GM12878 (cell line): ENCODE measurements at regions not wholly inside any gene's neighbourhood (a gene's known extent, or its start where the extent isn't known, plus 50 kb on each side); places are given as distances from the start of the nearest gene placed in this dataset.

ENCODE experiments used
- ATAC-seq: fragments of 200-7000 bp; cut with Tn5 transposase; 3 replicates; pipeline ENCODE4 v1.9.1; 2020; ENCODE audit warnings: mild to moderate bottlenecking, moderate library complexity
- BruUV-seq: library from RNA; stranded (reverse); fragments of 400-500 nt; replicated peaks from 2 replicates; lab custom pipeline; 2021; lab: Mats Ljungman, UMichigan
- CTCF ChIA-PET: fragments of 300-600 bp; sonication (Branson Sonifier 250); formaldehyde crosslinking; extraction: SDS; loops from one replicate; lab custom pipeline; 2021; ENCODE audit warnings: inconsistent platforms; lab: Yijun Ruan, JAX
- POLR2A ChIA-PET: fragments of 350-600 bp; formaldehyde crosslinking; extraction: SDS; loops from one replicate; lab custom pipeline; 2021; ENCODE audit warnings: inconsistent platforms; lab: Charles Lee
- RAD21 ChIA-PET: fragments of 300-600 bp; sonication (Branson Sonifier 250); formaldehyde crosslinking; loops from one replicate; lab custom pipeline; 2023; ENCODE audit warnings: antibody characterized with exemption; ENCODE audit not compliant: unreplicated experiment; lab: Charles Lee
- SMC1A ChIA-PET: fragments of 300-600 bp; sonication (Branson Sonifier 250); formaldehyde crosslinking; loops from one replicate; lab custom pipeline; 2023; ENCODE audit not compliant: unreplicated experiment, uncharacterized antibody; lab: Charles Lee
- DNase-seq: peaks from one replicate; pipeline ENCODE4 v3.0.0-alpha.2; 2011; ENCODE audit warnings: low read depth, low spot score
- FAIRE-seq: peaks from 3 replicates; lab custom pipeline; 2011; peaks lifted over from hg19 to GRCh38; lab: Jason Lieb, UNC
- H2AFZ ChIP-seq: 2 replicates; pipeline ENCODE4 v1.6.0; 2011; ENCODE audit warnings: low read depth, low read length, control low read depth; ENCODE audit not compliant: control insufficient read depth
- H3K27ac ChIP-seq: 2 replicates; pipeline ENCODE4 v1.5.1; 2011; ENCODE audit warnings: control low read depth; ENCODE audit not compliant: control insufficient read depth, insufficient read depth
- H3K27me3 ChIP-seq, 2 experiments: replicated peaks in 1 of 2; 2 replicates each; pipeline versions ENCODE4 v1.6.0 to v1.6.1; 2011; ENCODE audit warnings: low read length in 1 of 2; ENCODE audit not compliant: control insufficient read depth in 2 of 2, insufficient read depth in 2 of 2
- H3K36me3 ChIP-seq, 2 experiments: 2 replicates each; pipeline ENCODE4 v1.5.1; 2011; ENCODE audit warnings: low read length in 1 of 2; ENCODE audit not compliant: control insufficient read depth in 2 of 2, insufficient read depth in 2 of 2
- H3K4me1 ChIP-seq: 2 replicates; pipeline ENCODE4 v1.6.1; 2011; ENCODE audit warnings: mild to moderate bottlenecking, low read length, moderate library complexity, mixed read lengths; ENCODE audit not compliant: control insufficient read depth, insufficient read depth
- H3K4me2 ChIP-seq: 2 replicates; pipeline ENCODE4 v1.6.0; 2011; ENCODE audit warnings: control low read depth; ENCODE audit not compliant: control insufficient read depth, insufficient read depth
- H3K4me3 ChIP-seq: fragments of 200-600 bp; sonication (generic); 2 replicates; pipeline ENCODE4 v1.5.1; 2016
- H3K79me2 ChIP-seq: 2 replicates; pipeline ENCODE4 v1.6.0; 2011; ENCODE audit warnings: low read length; ENCODE audit not compliant: control insufficient read depth, insufficient read depth
- H3K9ac ChIP-seq: 2 replicates; pipeline ENCODE4 v1.8.0; 2011; ENCODE audit warnings: low read length, control low read depth, mixed read lengths; ENCODE audit not compliant: control insufficient read depth, insufficient read depth
- H3K9me3 ChIP-seq: replicated peaks from 3 replicates; pipeline ENCODE4 v1.5.1; 2011; ENCODE audit warnings: mild to moderate bottlenecking, low read length; ENCODE audit not compliant: control insufficient read depth, insufficient read depth
- H4K20me1 ChIP-seq: 2 replicates; pipeline ENCODE4 v1.6.0; 2011; ENCODE audit not compliant: control insufficient read depth, insufficient read depth
- IKZF2 ChIP-seq, 2 experiments: fragments of 450-650 bp; IDR thresholded peaks; 2 replicates each; pipeline ENCODE4 v1.6.1; 2017; ENCODE audit warnings: mild to moderate bottlenecking in 2 of 2, moderate library complexity in 2 of 2
- PAX8 ChIP-seq: fragments of 450-650 bp; IDR thresholded peaks from 2 replicates; pipeline ENCODE4 v1.6.1; 2017; ENCODE audit warnings: mild to moderate bottlenecking, moderate library complexity
- WGBS: methylation state at CpG from one replicate; pipeline ENCODE4 v1.1.6; 2016; ENCODE audit warnings: low lambda C conversion rate; ENCODE audit not compliant: insufficient replicate concordance, insufficient coverage; ENCODE audit errors: missing lambda C conversion rate; 5-methylcytosine and 5-hydroxymethylcytosine counted together
- in situ Hi-C: fragments of 300-500 bp; cut with MboI; formaldehyde crosslinking; loops from 9 replicates; pipeline ENCODE4 v1.14.3; 2018; ENCODE audit warnings: mixed read lengths
- intact Hi-C: fragments of 100-400 bp; cut with micrococcal nuclease; formaldehyde crosslinking; loops from one replicate; pipeline ENCODE4 v1.14.2; 2022; ENCODE audit not compliant: unreplicated experiment
- TF ChIP-seq, protein P1 (sequence below): fragments of 450-650 bp; IDR thresholded peaks from 2 replicates; pipeline ENCODE4 v1.6.1; 2017; ENCODE audit warnings: mild to moderate bottlenecking, moderate library complexity
- TF ChIP-seq, protein P2 (sequence below): fragments of 450-650 bp; formaldehyde crosslinking; IDR thresholded peaks from 2 replicates; pipeline ENCODE4 v1.4.0; 2022; ENCODE audit warnings: mild to moderate bottlenecking, moderate library complexity

DNA sequence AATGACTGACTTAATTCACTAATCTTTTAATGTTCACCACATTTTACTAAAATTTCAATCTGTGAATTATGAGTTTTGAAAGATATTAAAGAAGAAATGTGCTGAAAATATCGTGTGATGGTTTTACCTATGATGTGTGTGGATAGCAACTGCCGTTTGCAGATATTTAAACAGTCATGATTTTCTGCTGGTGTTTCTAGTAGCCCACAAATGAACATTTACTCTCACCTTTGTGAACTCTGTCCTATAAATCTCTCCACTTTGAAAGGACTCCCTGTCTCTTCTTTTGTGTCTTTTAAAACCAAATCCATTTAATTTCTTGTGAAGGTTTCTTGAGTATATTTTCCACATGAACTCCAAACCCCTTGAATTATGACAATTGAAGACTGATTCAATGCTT, 771.2 kb upstream of the SALL3 start:
- Histone ChIP-seq H3K9ac (no peak overlapping the region), H3K27ac (no peak overlapping the region), H2AFZ (no peak overlapping the region), H3K79me2 (no peaks in the 10 kb centered on the region), H3K9me3 (no peaks in the 10 kb centered on the region; the same call in 2 of the 3 replicates), H3K4me3 (no peak overlapping the region), H3K27me3 (no peaks in the 10 kb centered on the region), H3K36me3 (no peaks in the 10 kb centered on the region), H4K20me1 (no peaks in the 10 kb centered on the region), H3K4me1 (no peaks in the 10 kb centered on the region), H3K4me2 (no peak overlapping the region)
- in situ Hi-C loops = no loop called here
- DNase-seq (no peak), FAIRE-seq (no peak), ATAC-seq (no peak)
- intact Hi-C loops = no loop called here
- ChIA-PET CTCF (no interaction called here), RAD21 (no interaction called here), SMC1A (no interaction called here), POLR2A (no interaction called here)
- TF ChIP-seq, protein P1, sequence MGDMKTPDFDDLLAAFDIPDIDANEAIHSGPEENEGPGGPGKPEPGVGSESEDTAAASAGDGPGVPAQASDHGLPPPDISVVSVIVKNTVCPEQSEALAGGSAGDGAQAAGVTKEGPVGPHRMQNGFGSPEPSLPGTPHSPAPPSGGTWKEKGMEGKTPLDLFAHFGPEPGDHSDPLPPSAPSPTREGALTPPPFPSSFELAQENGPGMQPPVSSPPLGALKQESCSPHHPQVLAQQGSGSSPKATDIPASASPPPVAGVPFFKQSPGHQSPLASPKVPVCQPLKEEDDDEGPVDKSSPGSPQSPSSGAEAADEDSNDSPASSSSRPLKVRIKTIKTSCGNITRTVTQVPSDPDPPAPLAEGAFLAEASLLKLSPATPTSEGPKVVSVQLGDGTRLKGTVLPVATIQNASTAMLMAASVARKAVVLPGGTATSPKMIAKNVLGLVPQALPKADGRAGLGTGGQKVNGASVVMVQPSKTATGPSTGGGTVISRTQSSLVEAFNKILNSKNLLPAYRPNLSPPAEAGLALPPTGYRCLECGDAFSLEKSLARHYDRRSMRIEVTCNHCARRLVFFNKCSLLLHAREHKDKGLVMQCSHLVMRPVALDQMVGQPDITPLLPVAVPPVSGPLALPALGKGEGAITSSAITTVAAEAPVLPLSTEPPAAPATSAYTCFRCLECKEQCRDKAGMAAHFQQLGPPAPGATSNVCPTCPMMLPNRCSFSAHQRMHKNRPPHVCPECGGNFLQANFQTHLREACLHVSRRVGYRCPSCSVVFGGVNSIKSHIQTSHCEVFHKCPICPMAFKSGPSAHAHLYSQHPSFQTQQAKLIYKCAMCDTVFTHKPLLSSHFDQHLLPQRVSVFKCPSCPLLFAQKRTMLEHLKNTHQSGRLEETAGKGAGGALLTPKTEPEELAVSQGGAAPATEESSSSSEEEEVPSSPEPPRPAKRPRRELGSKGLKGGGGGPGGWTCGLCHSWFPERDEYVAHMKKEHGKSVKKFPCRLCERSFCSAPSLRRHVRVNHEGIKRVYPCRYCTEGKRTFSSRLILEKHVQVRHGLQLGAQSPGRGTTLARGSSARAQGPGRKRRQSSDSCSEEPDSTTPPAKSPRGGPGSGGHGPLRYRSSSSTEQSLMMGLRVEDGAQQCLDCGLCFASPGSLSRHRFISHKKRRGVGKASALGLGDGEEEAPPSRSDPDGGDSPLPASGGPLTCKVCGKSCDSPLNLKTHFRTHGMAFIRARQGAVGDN = no peak
- TF ChIP-seq IKZF2 (IDR thresholded peaks at IDR 0.05) (no peak), PAX8 (no peak)
- TF ChIP-seq, protein P2, sequence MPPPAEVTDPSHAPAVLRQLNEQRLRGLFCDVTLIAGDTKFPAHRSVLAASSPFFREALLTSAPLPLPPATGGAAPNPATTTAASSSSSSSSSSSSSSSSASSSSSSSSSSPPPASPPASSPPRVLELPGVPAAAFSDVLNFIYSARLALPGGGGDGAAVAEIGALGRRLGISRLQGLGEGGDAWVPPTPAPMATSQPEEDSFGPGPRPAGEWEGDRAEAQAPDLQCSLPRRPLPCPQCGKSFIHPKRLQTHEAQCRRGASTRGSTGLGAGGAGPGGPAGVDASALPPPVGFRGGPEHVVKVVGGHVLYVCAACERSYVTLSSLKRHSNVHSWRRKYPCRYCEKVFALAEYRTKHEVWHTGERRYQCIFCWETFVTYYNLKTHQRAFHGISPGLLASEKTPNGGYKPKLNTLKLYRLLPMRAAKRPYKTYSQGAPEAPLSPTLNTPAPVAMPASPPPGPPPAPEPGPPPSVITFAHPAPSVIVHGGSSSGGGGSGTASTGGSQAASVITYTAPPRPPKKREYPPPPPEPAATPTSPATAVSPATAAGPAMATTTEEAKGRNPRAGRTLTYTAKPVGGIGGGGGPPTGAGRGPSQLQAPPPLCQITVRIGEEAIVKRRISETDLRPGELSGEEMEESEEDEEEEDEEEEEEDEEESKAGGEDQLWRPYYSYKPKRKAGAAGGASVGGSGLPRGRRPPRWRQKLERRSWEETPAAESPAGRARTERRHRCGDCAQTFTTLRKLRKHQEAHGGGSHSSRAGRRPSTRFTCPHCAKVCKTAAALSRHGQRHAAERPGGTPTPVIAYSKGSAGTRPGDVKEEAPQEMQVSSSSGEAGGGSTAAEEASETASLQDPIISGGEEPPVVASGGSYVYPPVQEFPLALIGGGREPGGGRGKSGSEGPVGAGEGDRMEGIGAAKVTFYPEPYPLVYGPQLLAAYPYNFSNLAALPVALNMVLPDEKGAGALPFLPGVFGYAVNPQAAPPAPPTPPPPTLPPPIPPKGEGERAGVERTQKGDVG (CRISPR knock-in tag) = no peak
- 19% methylated on average over 2 of the region's 2 CpGs for WGBS
- no TSS peak for BruUV-seq
